Keratinocyte (primary cell): ENCODE measurements at regions not wholly inside any gene's neighbourhood (a gene's known extent, or its start where the extent isn't known, plus 50 kb on each side); places are given as distances from the start of the nearest gene placed in this dataset.

Experiments used
- CTCF ChIP-seq, 3 experiments: IDR thresholded peaks in 1 of 3; conservative IDR thresholded peaks in 1 of 3; optimal IDR thresholded peaks in 1 of 3; 2 replicates in 2 of 3; 3 replicates in 1 of 3; pipeline versions ENCODE3 to v1.5.1; 2011; ENCODE audit warnings: low read length in 3 of 3, mild to moderate bottlenecking in 3 of 3, moderate library complexity in 2 of 3, control low read depth in 1 of 3, inconsistent platforms in 1 of 3; ENCODE audit not compliant: insufficient read depth in 2 of 3; ENCODE audit errors: extremely low read depth in 1 of 3
- EZH2 ChIP-seq: IDR thresholded peaks from one replicate; pipeline ENCODE4 v1.6.1; 2012; ENCODE audit warnings: inconsistent platforms, mild to moderate bottlenecking, low read length, moderate library complexity

- TF ChIP-seq CTCF (optimal IDR thresholded peaks at IDR 0.05 in 1 of 3, IDR thresholded peaks at IDR 0.05 in 1 of 3, conservative IDR thresholded peaks at IDR 0.05 in 1 of 3; ENCODE audit: extremely low read depth in 1 of 3, insufficient read depth in 2 of 3, low read length in 3 of 3), result no peak
- TF ChIP-seq EZH2, result no peak
These were observed 667.0 kb downstream of the BCL11B start for GRCh38 chr14:98605043-98605442.
